ENCODE measurements at regions not wholly inside any gene's neighbourhood (a gene's known extent, or its start where the extent isn't known, plus 50 kb on each side); places are given as distances from the start of the nearest gene placed in this dataset.

GRCh38 chrX:39725928-39726619, 371.7 kb downstream of the BCOR start:
- no peak for TF ChIP-seq CTCF (IDR thresholded peaks at IDR 0.05 in 8 of 11, conservative IDR thresholded peaks at IDR 0.05 in 3 of 11)
- no peak for TF ChIP-seq POLR2A (IDR thresholded peaks at IDR 0.05)

All from spleen (tissue), 7 donors.